Osteocyte (in vitro differentiated cells): ENCODE measurements at regions not wholly inside any gene's neighbourhood (a gene's known extent, or its start where the extent isn't known, plus 50 kb on each side); places are given as distances from the start of the nearest gene placed in this dataset.

ENCODE experiments used
- DNase-seq: peaks from one replicate; pipeline ENCODE4 v3.0.0; 2021; ENCODE audit warnings: mixed read lengths; ENCODE audit not compliant: unreplicated experiment; ENCODE audit errors: extremely low spot score
- H3K27ac Mint-ChIP-seq: one replicate; pipeline ENCODE4 v1.8.0; 2021; ENCODE audit warnings: mild to moderate bottlenecking, mixed read lengths; ENCODE audit not compliant: unreplicated experiment
- H3K27me3 Mint-ChIP-seq: one replicate; pipeline ENCODE4 v1.8.0; 2021; ENCODE audit warnings: mixed read lengths; ENCODE audit not compliant: unreplicated experiment
- H3K36me3 Mint-ChIP-seq: one replicate; pipeline ENCODE4 v1.8.0; 2021; ENCODE audit warnings: mixed read lengths; ENCODE audit not compliant: unreplicated experiment
- H3K4me1 Mint-ChIP-seq: one replicate; pipeline ENCODE4 v1.8.0; 2021; ENCODE audit warnings: mixed read lengths; ENCODE audit not compliant: unreplicated experiment
- H3K4me3 Mint-ChIP-seq: one replicate; pipeline ENCODE4 v1.8.0; 2021; ENCODE audit warnings: mild to moderate bottlenecking, moderate library complexity, mixed read lengths; ENCODE audit not compliant: unreplicated experiment
- H3K9me3 Mint-ChIP-seq: one replicate; pipeline ENCODE4 v1.8.0; 2021; ENCODE audit warnings: mixed read lengths; ENCODE audit not compliant: unreplicated experiment
- CTCF ChIP-seq: fragments of 200-600 bp; sonication (generic); IDR thresholded peaks from 2 replicates; pipeline ENCODE4 v1.5.0; 2021; ENCODE audit warnings: antibody characterized with exemption, mild to moderate bottlenecking, moderate library complexity

- H3K4me3 Mint-ChIP-seq = no peak overlapping the region
Measured at GRCh38 chr1:30377230-30378002, 346.0 kb downstream of the MATN1 start.

GRCh38 chr1:30376054-30376697 lies 347.2 kb downstream of the MATN1 start:
- no peak for TF ChIP-seq CTCF
- H3K36me3 Mint-ChIP-seq = no peaks in the 10 kb centered on the region
- no peaks in the 10 kb centered on the region for H3K9me3 Mint-ChIP-seq
- peaks cover 5% of the 10 kb centered on the region for H3K27me3 Mint-ChIP-seq
- no peak overlapping the region for H3K4me3 Mint-ChIP-seq
- DNase-seq = peak; percentile 63
- H3K27ac Mint-ChIP-seq = no peak overlapping the region
- H3K4me1 Mint-ChIP-seq = peaks cover 2% of the 10 kb centered on the region

More at GRCh38 chr1:30377230-30378002, 346.0 kb downstream of the MATN1 start:
- H3K9me3 Mint-ChIP-seq = no peaks in the 10 kb centered on the region
- H3K27me3 Mint-ChIP-seq = peaks cover 7% of the 10 kb centered on the region
- H3K36me3 Mint-ChIP-seq = no peaks in the 10 kb centered on the region
- TF ChIP-seq CTCF = no peak
- peak; percentile 73 for DNase-seq
- no peak overlapping the region for H3K27ac Mint-ChIP-seq
- peaks cover 2% of the 10 kb centered on the region for H3K4me1 Mint-ChIP-seq

- Mint-ChIP-seq H3K9me3 (no peaks in the 10 kb centered on the region), H3K4me3 (no peak overlapping the region), H3K27ac (no peak overlapping the region), H3K27me3 (peaks cover 5% of the 10 kb centered on the region), H3K36me3 (no peaks in the 10 kb centered on the region), H3K4me1 (peaks cover 2% of the 10 kb centered on the region)
- DNase-seq = peak; percentile 81
- no peak for TF ChIP-seq CTCF
Measured at GRCh38 chr1:30375156-30375555, 348.2 kb downstream of the MATN1 start.

- TF ChIP-seq CTCF = no peak
- H3K27me3 Mint-ChIP-seq = peaks cover 5% of the 10 kb centered on the region
- H3K4me1 Mint-ChIP-seq = peaks cover 2% of the 10 kb centered on the region
Measured at GRCh38 chr1:30374400-30375070, 348.9 kb downstream of the MATN1 start.

More at GRCh38 chr1:30374400-30375070, 348.9 kb downstream of the MATN1 start:
- Mint-ChIP-seq H3K27ac (no peak overlapping the region), H3K36me3 (no peaks in the 10 kb centered on the region), H3K9me3 (no peaks in the 10 kb centered on the region), H3K4me3 (no peak overlapping the region)
- peak; percentile 80 for DNase-seq
